ENCODE measurements at regions not wholly inside any gene's neighbourhood (a gene's known extent, or its start where the extent isn't known, plus 50 kb on each side); places are given as distances from the start of the nearest gene placed in this dataset.

- no peak for DNase-seq (ENCODE audit: extremely low read depth, low read depth)
- TF ChIP-seq CTCF (IDR thresholded peaks at IDR 0.05; ENCODE audit: low read depth, low read length), result no peak
Observed at GRCh38 chr2:56444339-56444738, 260.5 kb downstream of the CCDC85A start.

- TF ChIP-seq CTCF (IDR thresholded peaks at IDR 0.05; ENCODE audit: low read depth, low read length), result no peak
- no peak for DNase-seq (ENCODE audit: extremely low read depth, low read depth)
Observed at GRCh38 chr2:56448403-56449001, 264.7 kb downstream of the CCDC85A start.

- no peak for DNase-seq (ENCODE audit: extremely low read depth, low read depth)
- TF ChIP-seq CTCF (IDR thresholded peaks at IDR 0.05; ENCODE audit: low read depth, low read length), result no peak
Observed at GRCh38 chr2:56449002-56449431, 265.2 kb downstream of the CCDC85A start.

- DNase-seq (ENCODE audit: extremely low read depth, low read depth), result no peak
- no peak for TF ChIP-seq CTCF (IDR thresholded peaks at IDR 0.05; ENCODE audit: low read depth, low read length)
Observed at GRCh38 chr2:56449449-56449860, 265.7 kb downstream of the CCDC85A start.

- DNase-seq (ENCODE audit: extremely low read depth, low read depth), result no peak
- no peak for TF ChIP-seq CTCF (IDR thresholded peaks at IDR 0.05; ENCODE audit: low read depth, low read length)
Observed at GRCh38 chr2:56450047-56450446, 266.3 kb downstream of the CCDC85A start.

- DNase-seq (ENCODE audit: extremely low read depth, low read depth), result no peak
- no peak for TF ChIP-seq CTCF (IDR thresholded peaks at IDR 0.05; ENCODE audit: low read depth, low read length)
Observed at GRCh38 chr2:56450772-56451171, 267.0 kb downstream of the CCDC85A start.

- TF ChIP-seq CTCF (IDR thresholded peaks at IDR 0.05; ENCODE audit: low read depth, low read length), result no peak
- no peak for DNase-seq (ENCODE audit: extremely low read depth, low read depth)
Observed at GRCh38 chr2:56455642-56456041, 271.9 kb downstream of the CCDC85A start.

All from AG09319 (cell line).